ENCODE measurements at regions not wholly inside any gene's neighbourhood (a gene's known extent, or its start where the extent isn't known, plus 50 kb on each side); places are given as distances from the start of the nearest gene placed in this dataset.
"Not testable (repeated sequence)": the region's sequence is repeated elsewhere in the genome, so short reads cannot be mapped to it uniquely, and the experiment has no call there.

DNA sequence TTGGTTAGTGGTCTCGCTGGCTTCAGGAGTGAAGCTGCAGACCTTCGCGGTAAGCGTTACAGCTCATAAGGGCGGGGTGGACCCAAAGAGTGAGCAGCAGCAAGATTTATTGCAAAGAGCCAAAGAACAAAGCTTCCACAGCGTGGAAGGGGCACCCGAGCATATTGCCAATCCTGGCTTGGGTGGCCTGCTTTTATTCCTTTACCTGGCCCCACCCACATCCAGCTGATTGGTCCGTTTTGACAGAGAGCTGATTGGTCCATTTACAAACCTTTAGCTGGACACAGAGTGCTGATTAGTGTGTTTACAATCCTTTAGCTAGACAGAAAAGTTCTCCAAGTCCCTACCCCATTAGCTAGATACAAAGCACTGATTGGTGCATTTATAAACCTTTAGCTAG is 69.0 kb upstream of the TOPAZ1 start:
- not testable (repeated sequence) for TF ChIP-seq EZH2 (IDR thresholded peaks at IDR 0.05; ENCODE audit: borderline replicate concordance, insufficient read depth, low read depth, low read length, poor library complexity, severe bottlenecking)
- TF ChIP-seq, protein P1, sequence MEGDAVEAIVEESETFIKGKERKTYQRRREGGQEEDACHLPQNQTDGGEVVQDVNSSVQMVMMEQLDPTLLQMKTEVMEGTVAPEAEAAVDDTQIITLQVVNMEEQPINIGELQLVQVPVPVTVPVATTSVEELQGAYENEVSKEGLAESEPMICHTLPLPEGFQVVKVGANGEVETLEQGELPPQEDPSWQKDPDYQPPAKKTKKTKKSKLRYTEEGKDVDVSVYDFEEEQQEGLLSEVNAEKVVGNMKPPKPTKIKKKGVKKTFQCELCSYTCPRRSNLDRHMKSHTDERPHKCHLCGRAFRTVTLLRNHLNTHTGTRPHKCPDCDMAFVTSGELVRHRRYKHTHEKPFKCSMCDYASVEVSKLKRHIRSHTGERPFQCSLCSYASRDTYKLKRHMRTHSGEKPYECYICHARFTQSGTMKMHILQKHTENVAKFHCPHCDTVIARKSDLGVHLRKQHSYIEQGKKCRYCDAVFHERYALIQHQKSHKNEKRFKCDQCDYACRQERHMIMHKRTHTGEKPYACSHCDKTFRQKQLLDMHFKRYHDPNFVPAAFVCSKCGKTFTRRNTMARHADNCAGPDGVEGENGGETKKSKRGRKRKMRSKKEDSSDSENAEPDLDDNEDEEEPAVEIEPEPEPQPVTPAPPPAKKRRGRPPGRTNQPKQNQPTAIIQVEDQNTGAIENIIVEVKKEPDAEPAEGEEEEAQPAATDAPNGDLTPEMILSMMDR (IDR thresholded peaks at IDR 0.05) = not testable (repeated sequence)
